ENCODE measurements at regions not wholly inside any gene's neighbourhood (a gene's known extent, or its start where the extent isn't known, plus 50 kb on each side); places are given as distances from the start of the nearest gene placed in this dataset.

DNA sequence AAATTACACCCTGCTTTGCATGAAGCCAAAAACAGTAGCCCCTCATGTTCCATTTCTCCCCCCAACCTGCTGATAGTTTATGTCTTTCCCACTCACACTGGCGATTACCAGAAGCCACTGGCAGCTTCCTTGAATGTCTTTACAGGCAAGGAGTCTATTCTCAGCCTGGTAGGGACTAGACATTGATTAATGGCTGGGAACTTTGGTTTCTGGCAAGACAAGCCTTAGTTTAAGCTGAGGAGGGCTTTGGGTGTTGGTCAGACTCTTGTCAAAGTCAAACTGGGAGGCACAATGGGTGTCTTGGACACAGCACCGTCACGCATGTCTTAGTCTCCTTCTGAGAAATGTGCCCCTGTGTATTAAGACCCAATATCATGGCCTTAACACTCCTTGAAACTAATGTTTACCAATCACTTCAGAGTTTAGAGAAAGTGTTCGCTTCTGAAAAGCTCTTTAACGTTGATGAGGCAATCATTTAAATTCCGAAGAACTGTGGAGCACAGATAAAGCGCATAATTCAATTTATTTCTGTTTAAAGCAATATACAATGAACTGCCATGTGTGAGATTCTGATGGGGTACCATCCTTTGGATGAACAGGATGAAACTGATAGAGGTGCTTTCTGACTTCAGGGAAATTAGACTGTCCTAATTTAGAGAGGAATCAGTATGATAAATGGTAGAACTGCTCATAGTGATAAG is 53.9 kb upstream of the CPEB4 start:
- DNase-seq (ENCODE audit: low read depth, low spot score), result no peak
- TF ChIP-seq, protein P1, sequence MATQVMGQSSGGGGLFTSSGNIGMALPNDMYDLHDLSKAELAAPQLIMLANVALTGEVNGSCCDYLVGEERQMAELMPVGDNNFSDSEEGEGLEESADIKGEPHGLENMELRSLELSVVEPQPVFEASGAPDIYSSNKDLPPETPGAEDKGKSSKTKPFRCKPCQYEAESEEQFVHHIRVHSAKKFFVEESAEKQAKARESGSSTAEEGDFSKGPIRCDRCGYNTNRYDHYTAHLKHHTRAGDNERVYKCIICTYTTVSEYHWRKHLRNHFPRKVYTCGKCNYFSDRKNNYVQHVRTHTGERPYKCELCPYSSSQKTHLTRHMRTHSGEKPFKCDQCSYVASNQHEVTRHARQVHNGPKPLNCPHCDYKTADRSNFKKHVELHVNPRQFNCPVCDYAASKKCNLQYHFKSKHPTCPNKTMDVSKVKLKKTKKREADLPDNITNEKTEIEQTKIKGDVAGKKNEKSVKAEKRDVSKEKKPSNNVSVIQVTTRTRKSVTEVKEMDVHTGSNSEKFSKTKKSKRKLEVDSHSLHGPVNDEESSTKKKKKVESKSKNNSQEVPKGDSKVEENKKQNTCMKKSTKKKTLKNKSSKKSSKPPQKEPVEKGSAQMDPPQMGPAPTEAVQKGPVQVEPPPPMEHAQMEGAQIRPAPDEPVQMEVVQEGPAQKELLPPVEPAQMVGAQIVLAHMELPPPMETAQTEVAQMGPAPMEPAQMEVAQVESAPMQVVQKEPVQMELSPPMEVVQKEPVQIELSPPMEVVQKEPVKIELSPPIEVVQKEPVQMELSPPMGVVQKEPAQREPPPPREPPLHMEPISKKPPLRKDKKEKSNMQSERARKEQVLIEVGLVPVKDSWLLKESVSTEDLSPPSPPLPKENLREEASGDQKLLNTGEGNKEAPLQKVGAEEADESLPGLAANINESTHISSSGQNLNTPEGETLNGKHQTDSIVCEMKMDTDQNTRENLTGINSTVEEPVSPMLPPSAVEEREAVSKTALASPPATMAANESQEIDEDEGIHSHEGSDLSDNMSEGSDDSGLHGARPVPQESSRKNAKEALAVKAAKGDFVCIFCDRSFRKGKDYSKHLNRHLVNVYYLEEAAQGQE (IDR thresholded peaks at IDR 0.05; ENCODE audit: insufficient read depth in 1 of 2, low read depth in 2 of 2, low read length in 1 of 2), result no peak
- TF ChIP-seq TCF7L2 (IDR thresholded peaks at IDR 0.05; ENCODE audit: low read depth, low read length) (no peak), SIN3A (IDR thresholded peaks at IDR 0.05; ENCODE audit: borderline replicate concordance, insufficient read depth, low read depth, low read length) (no peak), POLR2AphosphoS5 (IDR thresholded peaks at IDR 0.05; ENCODE audit: low read depth, low read length) (no peak)
- TF ChIP-seq, protein P2, sequence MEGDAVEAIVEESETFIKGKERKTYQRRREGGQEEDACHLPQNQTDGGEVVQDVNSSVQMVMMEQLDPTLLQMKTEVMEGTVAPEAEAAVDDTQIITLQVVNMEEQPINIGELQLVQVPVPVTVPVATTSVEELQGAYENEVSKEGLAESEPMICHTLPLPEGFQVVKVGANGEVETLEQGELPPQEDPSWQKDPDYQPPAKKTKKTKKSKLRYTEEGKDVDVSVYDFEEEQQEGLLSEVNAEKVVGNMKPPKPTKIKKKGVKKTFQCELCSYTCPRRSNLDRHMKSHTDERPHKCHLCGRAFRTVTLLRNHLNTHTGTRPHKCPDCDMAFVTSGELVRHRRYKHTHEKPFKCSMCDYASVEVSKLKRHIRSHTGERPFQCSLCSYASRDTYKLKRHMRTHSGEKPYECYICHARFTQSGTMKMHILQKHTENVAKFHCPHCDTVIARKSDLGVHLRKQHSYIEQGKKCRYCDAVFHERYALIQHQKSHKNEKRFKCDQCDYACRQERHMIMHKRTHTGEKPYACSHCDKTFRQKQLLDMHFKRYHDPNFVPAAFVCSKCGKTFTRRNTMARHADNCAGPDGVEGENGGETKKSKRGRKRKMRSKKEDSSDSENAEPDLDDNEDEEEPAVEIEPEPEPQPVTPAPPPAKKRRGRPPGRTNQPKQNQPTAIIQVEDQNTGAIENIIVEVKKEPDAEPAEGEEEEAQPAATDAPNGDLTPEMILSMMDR (IDR thresholded peaks at IDR 0.05), result no peak
- ChIA-PET POLR2A (no interaction called here), CTCF (interaction anchor here (0.7 kb wide), 1 partner anchor 9 kb away, joined by 3 read pairs; no protein-coding TSS in a partner anchor)
- H3K4me1 ChIP-seq (ENCODE audit: control insufficient read depth, insufficient read depth, low read length), result no peaks in the 10 kb centered on the region
- intact Hi-C loops (cut with micrococcal nuclease; ENCODE audit: unreplicated experiment) (no loop called here), in situ Hi-C loops (cut with HindIII; ENCODE audit: low pct_unique_long_range_greater_than_20kb, low sequenced_read_pairs) (no loop called here)
- H3K36me3 ChIP-seq (ENCODE audit: control insufficient read depth, insufficient read depth, low read length), result no peaks in the 10 kb centered on the region
- no TSS peak for BruUV-seq (replicated peaks)
- H3K27me3 ChIP-seq (ENCODE audit: control insufficient read depth, insufficient read depth, low read length), result no peaks in the 10 kb centered on the region
- H3K27ac ChIP-seq (ENCODE audit: low read length), result no peak overlapping the region
- H3K4me3 ChIP-seq (ENCODE audit: low read depth in 2 of 2, low read length in 2 of 2), result no peak overlapping the region
- no peaks in the 10 kb centered on the region for H3K9me3 ChIP-seq (ENCODE audit: control insufficient read depth, insufficient read depth, low read depth, low read length)
- ATAC-seq, result no peak

DNA sequence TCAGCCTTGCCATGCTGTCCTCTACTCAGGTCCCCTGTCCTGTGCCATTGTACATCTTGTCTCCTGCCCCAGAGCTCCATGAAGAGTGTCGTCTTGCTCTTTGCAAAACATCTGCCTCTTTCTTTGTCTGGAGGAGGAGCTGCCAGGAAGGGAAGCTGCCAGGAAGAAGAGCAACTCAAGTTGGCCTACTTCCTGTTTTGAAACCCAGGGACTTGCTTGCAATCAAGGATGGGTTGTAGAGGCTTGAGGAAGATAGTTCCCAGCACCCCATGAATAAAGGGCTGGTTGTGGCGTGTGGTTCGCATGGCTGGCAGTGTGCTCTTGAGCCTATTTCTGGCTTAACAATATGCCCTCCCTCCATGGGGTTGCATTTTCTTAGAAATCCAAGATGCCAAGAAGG is 53.0 kb upstream of the CPEB4 start:
- no peak overlapping the region for H3K27ac ChIP-seq (ENCODE audit: low read length)
- in situ Hi-C loops (cut with HindIII; ENCODE audit: low pct_unique_long_range_greater_than_20kb, low sequenced_read_pairs) (no loop called here), intact Hi-C loops (cut with micrococcal nuclease; ENCODE audit: unreplicated experiment) (no loop called here)
- H3K4me3 ChIP-seq (ENCODE audit: low read depth in 2 of 2, low read length in 2 of 2), result no peak overlapping the region
- DNase-seq (ENCODE audit: low read depth, low spot score) (no peak), ATAC-seq (no peak)
- ChIA-PET CTCF (interaction anchor here (0.6 to 0.7 kb wide), 2 partner anchors 10 to 23 kb away, joined by 3 to 4 read pairs; no protein-coding TSS in a partner anchor), POLR2A (no interaction called here)
- BruUV-seq (replicated peaks), result no TSS peak
- no peaks in the 10 kb centered on the region for H3K27me3 ChIP-seq (ENCODE audit: control insufficient read depth, insufficient read depth, low read length)
- no peaks in the 10 kb centered on the region for H3K4me1 ChIP-seq (ENCODE audit: control insufficient read depth, insufficient read depth, low read length)
- H3K36me3 ChIP-seq (ENCODE audit: control insufficient read depth, insufficient read depth, low read length), result no peaks in the 10 kb centered on the region
- TF ChIP-seq, protein P1 (IDR thresholded peaks at IDR 0.05; ENCODE audit: insufficient read depth in 1 of 2, low read depth in 2 of 2, low read length in 1 of 2), result no peak
- TF ChIP-seq, protein P2 (IDR thresholded peaks at IDR 0.05), result no peak
- no peak for TF ChIP-seq POLR2AphosphoS5 (IDR thresholded peaks at IDR 0.05; ENCODE audit: low read depth, low read length)
- no peak for TF ChIP-seq SIN3A (IDR thresholded peaks at IDR 0.05; ENCODE audit: borderline replicate concordance, insufficient read depth, low read depth, low read length)
- no peak for TF ChIP-seq TCF7L2 (IDR thresholded peaks at IDR 0.05; ENCODE audit: low read depth, low read length)
- H3K9me3 ChIP-seq (ENCODE audit: control insufficient read depth, insufficient read depth, low read depth, low read length), result no peaks in the 10 kb centered on the region
